ENCODE measurements at regions not wholly inside any gene's neighbourhood (a gene's known extent, or its start where the extent isn't known, plus 50 kb on each side); places are given as distances from the start of the nearest gene placed in this dataset.

DNA sequence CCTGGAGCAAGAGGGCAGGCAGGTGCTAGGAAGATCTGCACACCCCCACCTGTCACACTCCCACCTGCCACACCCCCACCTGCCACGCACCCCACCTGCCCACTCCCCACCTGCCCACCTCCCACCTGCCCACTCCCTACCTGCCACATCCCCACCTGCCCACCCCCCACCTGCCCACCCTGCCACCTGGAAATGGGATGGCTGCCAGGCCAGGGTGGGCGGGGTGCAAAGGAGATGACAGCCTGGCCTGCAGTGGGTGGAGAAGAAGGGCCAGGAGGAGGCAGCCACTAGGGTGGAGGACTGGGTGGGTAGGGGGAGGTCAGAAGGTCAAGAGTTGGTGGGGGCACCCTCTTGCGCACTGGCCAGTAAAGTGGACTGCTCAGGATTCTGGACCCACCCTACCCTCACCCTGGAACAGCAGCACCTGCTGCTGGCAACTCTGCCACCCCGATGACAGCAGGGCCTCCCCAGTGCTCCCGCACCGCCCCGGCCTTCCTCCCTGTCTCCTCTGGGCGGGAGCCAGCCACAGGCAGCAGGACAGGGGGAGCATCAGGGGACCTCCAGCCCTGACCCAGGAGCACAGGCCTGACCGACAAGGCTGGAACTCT, 66.8 kb upstream of the NKX1-1 start:
- TF ChIP-seq EZH2 (IDR thresholded peaks at IDR 0.05; ENCODE audit: borderline replicate concordance, low read depth, low read length, severe bottlenecking): no peak
- TF ChIP-seq, protein P1, sequence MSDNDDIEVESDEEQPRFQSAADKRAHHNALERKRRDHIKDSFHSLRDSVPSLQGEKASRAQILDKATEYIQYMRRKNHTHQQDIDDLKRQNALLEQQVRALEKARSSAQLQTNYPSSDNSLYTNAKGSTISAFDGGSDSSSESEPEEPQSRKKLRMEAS (IDR thresholded peaks at IDR 0.05; ENCODE audit: insufficient read depth, insufficient read length): no peak
- TF ChIP-seq JUN (IDR thresholded peaks at IDR 0.05; ENCODE audit: borderline replicate concordance, insufficient read depth, insufficient read length, low read depth): no peak
- TF ChIP-seq GATA2 (IDR thresholded peaks at IDR 0.05; ENCODE audit: insufficient read depth, insufficient read length, low read depth, low read length): no peak
- no peak for TF ChIP-seq CTCF (IDR thresholded peaks at IDR 0.05; ENCODE audit: extremely low read depth in 1 of 2, insufficient read depth in 1 of 2, low read depth in 1 of 2, low read length in 2 of 2)
- no peak for TF ChIP-seq POLR2A (IDR thresholded peaks at IDR 0.05; ENCODE audit: low read depth, low read length)
- TF ChIP-seq FOS (IDR thresholded peaks at IDR 0.05; ENCODE audit: borderline replicate concordance, insufficient read depth, low read length): no peak
- no peak for TF ChIP-seq MYC (IDR thresholded peaks at IDR 0.05; ENCODE audit: low read depth, low read length)
- no peak for TF ChIP-seq POLR2AphosphoS5 (IDR thresholded peaks at IDR 0.05; ENCODE audit: insufficient read depth, low read depth, low read length)
- peaks cover 0 to 4% of the 10 kb centered on the region in 2 experiments for H3K27me3 ChIP-seq (ENCODE audit: control insufficient read depth in 2 of 2, insufficient read depth in 2 of 2, low read length in 2 of 2)
- no peak overlapping the region for H3K4me3 ChIP-seq (replicated peaks in 1 of 3; ENCODE audit: insufficient read depth in 1 of 3, low read depth in 1 of 3, low read length in 3 of 3)
- ChIA-PET CTCF (no interaction called here), POLR2A (no interaction called here)
- no TSS peak for BruUV-seq (replicated peaks)
- H3K9ac ChIP-seq (replicated peaks; ENCODE audit: extremely low read depth, insufficient read depth, low read length): no peak overlapping the region
- H3K4me2 ChIP-seq (ENCODE audit: insufficient read depth, low read length): no peak overlapping the region
- no peak for FAIRE-seq
- H3K36me3 ChIP-seq (ENCODE audit: control insufficient read depth in 2 of 2, extremely low read depth in 1 of 2, insufficient read depth in 2 of 2, low read length in 2 of 2): no peaks in the 10 kb centered on the region
- no peaks in the 10 kb centered on the region for H3K9me1 ChIP-seq (replicated peaks; ENCODE audit: control insufficient read depth, extremely low read depth, insufficient read depth, low read length)
- H3K27ac ChIP-seq (ENCODE audit: insufficient read depth, low read depth, low read length): no peak overlapping the region
- intact Hi-C loops (cut with micrococcal nuclease): no loop called here
- DNase-seq (ENCODE audit: low read depth, low spot score): no peak
- H3K9me3 ChIP-seq (replicated peaks; ENCODE audit: control insufficient read depth, insufficient read depth, low read length): no peaks in the 10 kb centered on the region
- no peaks in the 10 kb centered on the region for H3K4me1 ChIP-seq (ENCODE audit: control insufficient read depth, extremely low read depth, insufficient read depth, low read length)
- no peaks in the 10 kb centered on the region for H4K20me1 ChIP-seq (replicated peaks; ENCODE audit: control insufficient read depth, extremely low read depth, insufficient read depth, low read length)
- no peak overlapping the region for H2AFZ ChIP-seq (ENCODE audit: low read depth, low read length)
- H3K79me2 ChIP-seq (ENCODE audit: control insufficient read depth, insufficient read depth, low read length): no peaks in the 10 kb centered on the region
- dilution Hi-C loops (cut with MboI; ENCODE audit: extremely low pct_ligation_motif_present, low sequenced_read_pairs): no loop called here

All from endothelial cell of umbilical vein (primary cell).